Activated CD4-positive, alpha-beta T cell treated with anti-CD3 and anti-CD28 coated beads for 1 hour (primary cell): ENCODE measurements at regions not wholly inside any gene's neighbourhood (a gene's known extent, or its start where the extent isn't known, plus 50 kb on each side); places are given as distances from the start of the nearest gene placed in this dataset.

ENCODE experiments used
- DNase-seq: peaks from one replicate; pipeline ENCODE4 v3.0.0-alpha.2; 2020

DNA sequence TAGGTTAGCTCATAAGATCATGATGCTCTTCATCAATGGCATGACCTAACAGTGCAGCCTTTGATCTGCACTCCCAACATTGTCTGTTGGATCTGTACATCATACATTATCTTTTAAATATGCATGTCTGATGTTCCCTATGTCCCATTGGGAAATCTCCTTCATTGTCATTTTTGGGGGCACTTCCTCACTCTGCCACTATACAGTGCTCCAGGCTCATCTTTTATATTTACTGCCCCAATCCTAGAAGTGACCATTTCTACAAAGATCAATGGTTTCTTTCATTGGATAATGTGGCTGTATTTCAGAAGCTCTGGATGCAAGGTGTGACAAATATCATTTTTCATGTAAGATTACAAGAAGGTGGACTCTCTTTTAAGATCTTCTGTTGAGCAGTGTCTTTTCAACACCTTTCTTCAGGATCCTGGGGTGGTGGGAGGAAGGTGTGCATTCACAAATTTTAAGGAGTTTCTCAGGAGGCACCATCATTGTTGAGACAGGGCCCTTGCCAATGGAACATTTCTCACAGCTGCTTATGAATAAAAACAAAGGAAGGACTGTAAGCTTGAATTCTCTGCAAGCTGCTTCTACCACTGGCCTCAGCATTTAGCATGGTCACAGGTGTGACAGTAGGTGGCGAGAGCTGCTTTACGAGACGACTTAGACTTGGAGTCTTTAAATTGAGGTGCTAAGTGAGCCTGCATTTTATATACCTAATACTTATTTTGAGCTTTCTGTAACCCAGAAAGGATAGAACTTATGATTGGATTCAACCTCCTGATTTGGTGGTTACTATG is 403.0 kb downstream of the LMO7 start:
- DNase-seq: no peak

DNA sequence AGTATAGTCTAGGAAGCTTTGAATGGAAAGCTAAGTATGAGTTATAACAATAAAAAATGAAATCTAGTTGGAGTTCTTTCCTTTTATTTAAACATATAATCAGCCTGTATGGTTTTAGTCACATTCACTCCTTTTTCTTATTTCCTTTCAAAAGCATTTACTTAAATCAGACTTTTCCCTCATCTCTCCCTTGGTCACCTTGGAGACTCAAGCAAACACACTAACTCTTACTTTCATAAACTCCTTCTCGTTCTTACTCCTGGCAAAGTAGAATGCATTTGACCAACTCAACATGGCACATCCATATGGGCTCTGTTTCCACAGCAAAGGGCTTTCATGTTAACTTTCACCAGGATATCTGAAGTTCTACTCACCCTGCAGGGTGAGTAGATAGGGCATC is 400.0 kb downstream of the LMO7 start:
- no peak for DNase-seq

DNA sequence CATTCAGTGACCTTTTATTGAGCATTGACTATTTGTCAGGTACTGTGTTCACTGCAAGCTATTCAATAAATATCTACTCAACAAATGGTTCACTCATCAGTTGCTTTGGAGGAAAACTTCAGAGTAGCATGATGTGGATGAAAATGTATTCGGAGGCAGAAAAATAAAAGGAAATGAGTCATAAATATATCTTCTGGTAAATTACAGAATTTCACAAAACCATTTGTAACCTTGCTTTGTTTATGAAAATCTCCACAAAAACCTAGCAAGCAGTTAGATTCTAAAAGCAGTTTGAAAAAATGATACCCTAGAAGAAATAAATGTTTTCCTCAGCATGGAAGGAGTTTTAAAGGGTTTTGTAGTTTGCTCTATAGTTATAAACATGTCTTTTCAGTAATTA is 399.6 kb downstream of the LMO7 start:
- DNase-seq: no peak

DNA sequence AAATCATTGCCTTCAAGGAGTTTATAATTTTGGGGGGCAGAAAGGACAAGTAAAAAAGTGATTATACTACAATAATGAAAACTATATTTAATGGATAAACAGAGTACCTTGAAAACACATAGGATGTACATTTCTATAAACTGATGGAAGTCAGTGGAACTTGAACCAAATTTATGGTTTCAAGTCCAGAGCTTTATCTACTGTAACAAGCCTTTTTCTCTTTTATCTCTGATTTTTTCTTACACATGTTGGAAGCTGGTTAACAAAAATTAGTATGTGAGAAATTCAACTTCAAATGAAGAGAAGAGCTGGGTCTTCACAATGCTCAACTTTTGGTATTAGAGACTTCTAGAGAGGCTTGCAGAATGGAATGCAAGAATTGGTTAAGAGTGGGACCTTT is 393.6 kb downstream of the LMO7 start:
- DNase-seq: no peak

DNA sequence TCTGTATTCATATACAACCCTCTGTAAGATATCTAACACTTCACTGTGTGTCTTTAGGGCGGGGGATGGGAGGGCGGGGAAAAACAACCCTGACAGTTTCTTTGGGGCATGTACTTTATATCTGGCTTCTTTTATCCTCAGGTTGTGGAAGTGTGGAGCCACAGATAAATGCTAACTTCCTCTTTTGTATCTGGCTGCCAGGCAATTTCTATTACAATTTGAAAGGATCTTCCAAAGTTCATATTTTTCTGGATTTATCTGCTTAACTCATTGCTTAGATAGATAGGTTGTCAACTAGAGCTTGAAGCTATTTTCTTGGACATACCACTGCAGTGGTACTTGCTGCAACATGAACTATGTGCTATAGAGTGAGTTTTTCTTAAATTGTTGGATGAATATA is 393.0 kb downstream of the LMO7 start:
- no peak for DNase-seq

DNA sequence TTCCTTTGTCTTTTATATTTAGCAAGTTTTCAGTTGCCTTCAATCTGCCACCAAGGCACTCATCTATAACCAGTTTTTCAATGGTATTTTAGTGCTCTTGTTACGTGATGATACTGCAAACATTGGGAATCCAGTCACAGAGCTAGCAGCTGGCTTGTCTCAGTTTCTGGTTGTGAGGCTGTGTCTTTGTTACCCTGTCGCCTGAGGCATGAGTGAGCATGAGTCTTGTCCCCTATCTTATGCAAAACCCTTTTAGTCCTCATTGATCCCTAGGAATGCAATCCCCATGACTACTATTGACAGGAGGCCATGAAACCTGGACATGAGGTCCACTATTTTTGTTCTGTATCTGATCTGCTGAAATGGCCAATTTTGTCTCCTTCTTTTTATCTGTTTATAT is 391.0 kb downstream of the LMO7 start:
- no peak for DNase-seq

DNA sequence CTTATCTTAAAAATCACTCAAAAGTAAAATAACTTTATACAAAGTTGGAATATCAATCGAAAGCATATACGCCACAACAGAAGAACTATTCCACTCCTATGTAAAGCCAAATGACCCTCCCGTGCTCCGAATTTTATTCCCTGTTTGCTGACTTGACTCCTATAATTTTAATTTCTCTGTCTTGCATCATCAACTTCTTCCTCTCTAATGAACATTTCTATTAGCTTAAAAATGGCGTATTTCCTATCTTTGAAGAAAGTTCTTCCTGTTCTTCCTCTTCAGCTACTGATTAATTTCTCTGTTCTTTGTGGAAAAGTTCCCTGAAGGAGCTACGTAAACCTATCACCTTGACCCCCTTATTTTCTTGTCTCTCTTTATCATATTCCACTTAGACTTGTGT is 389.3 kb downstream of the LMO7 start:
- no peak for DNase-seq

DNA sequence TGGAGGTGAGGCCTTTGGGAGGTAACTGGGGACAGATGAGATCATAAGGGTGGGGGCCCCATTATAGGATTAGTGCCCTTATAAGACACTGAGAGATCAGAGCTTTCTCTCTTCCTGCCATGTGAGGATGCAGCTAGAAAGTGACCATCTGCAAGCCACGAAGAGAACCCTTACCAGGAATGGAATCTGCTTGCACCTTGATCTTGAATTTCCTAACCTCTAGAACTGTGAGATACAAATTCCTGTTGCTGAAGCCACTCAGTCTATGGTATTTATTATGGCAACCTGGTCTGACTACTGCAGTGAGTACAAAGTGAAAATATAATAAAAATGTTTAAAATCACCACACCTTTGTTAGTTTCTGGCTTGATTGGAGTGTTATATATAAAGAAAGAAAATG is 388.0 kb downstream of the LMO7 start:
- DNase-seq: no peak

DNA sequence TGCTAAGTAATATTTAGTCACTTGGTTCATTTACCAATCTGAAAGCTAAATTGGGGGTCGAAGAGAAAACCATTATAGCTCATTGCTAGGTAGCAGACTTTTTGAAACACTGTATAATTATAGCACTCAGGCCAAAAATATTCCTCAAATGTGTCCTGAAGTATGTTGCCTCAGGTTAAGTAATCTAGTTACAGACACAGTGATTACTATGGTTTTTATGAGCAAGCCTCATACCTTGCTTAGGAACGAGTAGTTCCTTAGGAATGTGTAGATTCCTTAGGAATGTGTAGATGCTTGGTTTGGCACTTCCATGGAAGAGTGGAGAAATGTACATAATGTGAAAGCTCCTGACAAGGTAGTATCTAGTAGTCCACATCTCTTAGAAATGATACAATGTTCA is 387.5 kb downstream of the LMO7 start:
- DNase-seq: no peak

DNA sequence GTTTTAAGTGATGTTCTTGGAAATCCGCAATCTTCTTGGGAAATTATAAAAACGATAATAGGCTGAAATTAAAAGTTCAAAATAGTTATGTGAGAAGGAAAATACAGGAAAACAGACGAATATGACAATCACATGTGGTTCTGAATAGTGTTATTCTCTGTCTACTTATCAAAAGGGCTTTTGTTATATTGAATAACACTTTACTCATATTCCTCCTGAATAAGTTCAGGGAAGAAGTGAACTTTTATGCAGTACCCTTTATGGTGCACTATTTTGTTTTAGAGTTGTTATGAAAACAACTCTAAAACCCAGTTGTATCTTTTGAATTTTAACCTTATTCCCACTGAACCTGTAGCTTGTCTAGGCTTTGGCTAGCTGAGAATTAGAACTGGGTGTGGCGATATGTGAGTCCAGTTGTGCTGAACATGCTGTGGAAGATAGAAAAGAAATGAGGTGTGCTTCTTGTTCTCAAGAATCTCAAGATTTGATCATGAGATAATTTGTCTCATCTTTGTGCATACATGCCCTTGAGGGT is 384.4 kb downstream of the LMO7 start:
- no peak for DNase-seq

DNA sequence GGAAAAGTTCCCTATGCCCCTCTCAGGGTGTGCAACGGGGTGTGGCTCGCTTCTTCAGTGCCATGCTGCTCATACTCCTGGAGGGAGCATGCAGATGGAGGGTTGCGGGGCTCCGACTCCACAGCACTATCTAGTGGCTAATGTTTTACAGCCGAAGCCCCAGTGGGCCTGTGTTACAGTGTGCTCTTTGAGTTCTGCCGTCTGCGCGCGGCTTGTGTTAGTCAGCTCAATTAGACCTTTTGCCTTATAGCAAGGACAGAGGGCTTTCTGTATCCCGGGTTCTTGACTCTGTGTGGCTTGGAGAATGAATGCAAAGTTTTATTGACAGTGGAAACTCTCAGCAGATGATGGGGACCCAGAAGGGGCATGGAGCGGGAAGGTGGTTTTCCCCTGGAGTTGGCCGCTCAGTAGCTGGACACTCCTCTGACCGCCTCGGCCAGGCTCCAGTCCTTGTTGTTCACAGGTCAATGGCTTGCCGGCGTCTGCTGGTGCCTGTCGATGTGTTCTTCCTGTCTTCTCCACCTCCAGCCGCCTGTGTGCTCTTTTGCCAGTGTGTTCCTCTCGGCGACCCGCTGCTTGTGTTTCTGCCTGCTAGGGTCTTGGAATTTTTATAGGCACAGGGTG is 383.4 kb downstream of the LMO7 start:
- no peak for DNase-seq

DNA sequence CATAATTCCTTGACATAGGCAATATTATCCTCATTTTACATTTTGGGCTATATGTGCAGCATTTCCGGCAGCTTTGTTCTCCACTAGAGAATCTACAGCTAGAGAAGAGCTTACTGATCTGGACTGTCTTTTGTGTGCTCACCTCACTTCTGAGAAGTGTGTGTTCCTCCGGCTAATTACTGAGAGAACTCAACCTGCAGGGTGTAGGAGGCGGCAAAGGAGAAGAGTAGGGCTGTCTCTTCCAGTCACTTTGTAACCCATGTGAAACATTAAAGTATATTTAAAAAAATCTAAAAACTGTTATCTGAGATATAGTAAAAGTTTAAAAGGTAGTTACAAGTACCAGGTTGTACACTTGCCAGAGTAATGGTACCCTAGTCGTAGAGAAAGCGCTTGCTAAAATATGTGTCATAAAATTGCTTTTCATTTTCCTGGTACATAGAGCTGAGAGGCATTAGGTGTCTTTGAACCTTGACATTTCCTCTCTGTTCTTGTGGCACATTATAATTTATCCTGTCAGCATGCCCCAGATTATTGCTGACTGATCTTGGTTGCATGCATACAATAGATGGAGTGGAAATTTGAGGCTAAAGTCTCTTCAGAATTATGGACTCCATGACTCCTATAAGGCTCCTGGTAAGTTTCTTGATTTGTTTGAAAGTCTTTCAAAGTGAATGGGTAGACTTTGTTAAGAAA is 381.9 kb downstream of the LMO7 start:
- DNase-seq: no peak

DNA sequence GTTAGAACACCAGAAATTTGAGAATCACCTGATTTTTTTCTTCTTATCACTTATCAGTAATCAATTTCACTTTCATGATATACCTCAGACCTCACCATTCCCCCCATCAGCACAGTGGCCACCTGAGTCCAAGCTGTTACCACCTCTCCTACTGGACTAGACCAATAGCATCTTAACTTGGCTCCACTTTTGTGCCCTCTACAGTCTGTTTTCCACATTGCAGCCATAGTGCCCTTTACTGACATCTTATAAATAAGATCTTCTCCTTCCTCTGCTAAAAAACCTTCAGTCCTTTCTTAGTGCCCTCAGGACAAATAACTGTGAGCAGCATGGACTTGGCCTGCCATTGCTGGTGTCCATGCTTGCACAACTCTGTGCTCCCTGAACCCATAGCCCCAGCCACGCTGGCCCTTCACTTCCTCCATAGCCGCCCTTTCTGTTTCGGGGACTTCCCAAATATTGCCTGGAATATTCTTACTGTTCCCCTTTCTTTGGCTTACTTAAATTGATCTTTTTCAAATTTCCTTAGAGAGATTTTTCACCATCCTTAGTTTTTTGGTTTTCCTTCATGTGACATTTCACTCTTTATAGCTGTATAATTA is 380.8 kb downstream of the LMO7 start:
- no peak for DNase-seq

DNA sequence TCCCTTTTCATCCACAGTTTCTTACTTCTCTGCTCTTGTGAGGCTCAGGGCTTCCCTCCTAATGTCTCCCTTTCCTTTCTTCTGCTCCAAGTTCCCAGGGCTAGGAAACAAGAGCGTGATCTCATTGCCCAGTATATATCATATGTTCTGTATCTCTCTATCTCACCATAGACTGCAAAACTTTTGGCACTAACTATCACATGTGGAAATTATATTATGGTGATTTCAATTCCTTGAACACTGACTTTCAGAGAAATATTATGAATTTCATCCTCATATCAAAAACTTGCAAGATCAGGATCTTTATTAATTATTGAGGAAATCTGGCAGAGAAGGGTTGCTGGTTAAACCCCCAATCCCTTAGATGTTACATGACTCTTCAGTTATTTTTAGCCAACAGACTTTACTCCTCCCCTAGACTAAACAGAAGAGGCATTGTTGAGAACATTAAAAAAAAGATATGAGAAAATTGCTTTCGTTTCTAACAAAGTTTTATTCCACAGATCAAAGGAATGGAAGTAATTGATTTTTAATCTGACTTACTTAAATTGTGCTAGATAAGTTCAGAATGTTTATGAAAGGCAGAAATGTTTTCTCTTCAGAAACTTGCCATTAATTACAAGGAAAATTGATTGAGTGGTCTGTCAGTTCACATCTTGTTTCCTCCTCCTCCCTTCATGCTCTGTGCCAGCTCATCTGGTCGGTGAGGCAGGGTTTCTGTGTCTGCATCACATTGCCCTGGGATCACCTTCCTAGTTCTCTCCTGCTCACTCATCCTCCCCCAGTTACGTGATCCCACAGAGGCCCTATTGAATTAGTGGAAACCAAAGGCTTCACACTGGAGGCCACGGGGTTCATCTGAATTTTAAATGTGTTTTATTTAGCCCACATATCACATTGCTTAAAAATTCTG is 378.5 kb downstream of the LMO7 start:
- no peak for DNase-seq

DNA sequence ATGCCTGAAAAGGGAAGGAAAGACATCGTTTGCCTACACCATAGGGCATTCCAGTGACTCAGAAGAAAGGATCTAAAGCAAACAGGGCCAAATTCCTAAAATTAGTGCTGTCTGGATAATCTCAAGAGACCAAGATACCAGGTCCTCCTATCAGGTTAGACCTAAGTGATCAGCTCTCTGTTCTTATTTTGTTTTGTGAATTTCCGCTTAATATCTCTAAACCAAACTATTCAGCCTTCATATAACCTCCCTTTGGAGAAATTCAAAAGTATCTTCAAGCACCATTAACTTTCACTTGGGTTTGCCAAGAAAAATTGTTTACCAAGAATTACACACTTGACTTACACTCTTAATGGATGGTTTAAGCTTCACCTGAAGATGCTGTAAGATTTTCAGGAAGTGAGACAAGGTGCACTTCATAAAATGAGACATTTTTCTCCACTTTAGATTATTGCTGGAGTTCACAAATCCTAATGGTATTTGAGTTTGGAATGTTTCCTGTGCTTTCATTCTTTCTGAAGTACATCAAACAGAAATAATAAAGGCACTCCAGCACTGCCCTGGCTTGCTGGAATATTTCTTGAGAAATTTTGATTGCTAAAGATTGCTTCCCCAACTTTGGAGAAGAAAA is 376.1 kb downstream of the LMO7 start:
- DNase-seq: no peak

DNA sequence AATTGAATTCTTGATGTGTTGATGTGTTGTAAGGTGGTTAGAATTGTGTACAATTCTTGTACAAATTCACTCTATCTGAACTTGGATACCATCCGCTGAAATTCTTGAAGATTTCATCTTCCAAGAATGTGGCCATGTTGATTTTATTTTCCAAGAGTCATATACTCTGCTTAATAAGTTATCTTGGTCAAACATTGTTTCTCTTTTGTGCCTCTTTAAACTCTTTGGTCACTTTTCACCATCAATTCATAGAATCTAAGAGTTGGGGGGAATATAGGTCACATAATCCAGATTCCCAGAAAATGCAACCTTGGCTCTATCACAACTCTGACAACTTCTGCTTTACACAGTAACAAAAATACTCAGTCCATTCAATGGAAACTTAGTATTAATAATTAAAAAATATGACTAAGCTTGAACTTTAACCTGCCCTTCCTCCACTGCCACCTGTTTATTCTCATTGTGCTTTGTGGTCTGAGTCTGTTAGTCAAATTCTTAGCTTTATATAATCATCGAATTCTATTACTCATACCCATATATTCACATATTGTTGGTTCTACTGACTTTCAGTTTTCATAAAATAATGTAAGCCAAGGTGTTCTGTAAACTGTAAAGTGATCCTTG is 373.2 kb downstream of the LMO7 start:
- no peak for DNase-seq

DNA sequence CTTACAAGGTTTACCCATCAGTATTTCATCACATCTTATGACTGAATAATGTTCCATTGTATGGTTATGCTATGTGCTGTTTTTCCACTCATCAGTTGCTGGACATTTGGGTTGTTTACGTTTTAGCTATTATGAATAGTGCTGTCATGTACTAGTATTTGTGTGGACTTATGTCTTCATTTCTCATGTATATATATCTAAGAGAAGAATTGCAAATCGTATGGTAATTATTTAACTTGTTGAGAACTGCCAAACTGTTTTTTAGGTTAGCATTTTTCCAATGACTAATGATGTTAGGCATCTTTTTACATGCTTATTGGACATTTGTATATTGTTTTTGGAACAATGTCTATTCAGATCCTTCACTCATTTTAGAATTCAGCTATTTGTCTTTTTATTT is 368.3 kb downstream of the LMO7 start:
- no peak for DNase-seq

DNA sequence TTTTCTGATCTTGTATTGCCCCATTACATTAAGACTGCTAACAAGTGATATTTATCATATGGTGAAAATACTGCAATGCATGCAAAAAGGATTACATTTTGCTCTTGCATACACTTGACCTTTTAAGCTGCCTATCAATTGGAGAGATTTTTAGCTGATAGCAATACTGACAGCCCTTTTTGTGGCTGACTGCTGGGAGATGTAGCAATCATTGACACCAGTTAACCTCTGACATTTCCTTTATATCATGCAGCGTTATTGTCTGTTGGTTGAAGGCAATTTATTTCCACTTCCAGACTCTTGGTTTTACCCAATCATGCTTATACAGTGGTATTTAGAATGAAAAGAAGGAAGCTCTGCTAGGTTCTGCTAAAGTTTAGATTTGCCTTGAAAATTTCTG is 364.0 kb downstream of the LMO7 start:
- DNase-seq: no peak

DNA sequence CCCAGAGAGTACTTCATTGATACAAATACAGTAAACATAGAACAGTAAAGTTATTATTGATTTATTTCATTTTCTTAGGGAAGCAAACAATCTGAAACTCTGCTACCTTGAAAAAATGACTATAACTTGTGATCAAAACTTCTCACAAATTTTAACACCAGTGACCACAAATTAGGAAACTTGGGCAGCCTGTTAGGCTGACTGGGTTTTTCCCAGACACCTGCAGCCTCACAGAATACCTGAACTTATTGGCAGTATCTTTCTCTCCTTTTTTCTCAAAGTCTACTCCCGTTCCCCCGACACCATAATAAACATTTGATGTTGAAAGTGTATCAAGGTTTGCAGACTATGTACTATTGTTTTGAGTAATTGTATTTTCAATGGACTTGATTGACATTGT is 360.5 kb downstream of the LMO7 start:
- DNase-seq: no peak

DNA sequence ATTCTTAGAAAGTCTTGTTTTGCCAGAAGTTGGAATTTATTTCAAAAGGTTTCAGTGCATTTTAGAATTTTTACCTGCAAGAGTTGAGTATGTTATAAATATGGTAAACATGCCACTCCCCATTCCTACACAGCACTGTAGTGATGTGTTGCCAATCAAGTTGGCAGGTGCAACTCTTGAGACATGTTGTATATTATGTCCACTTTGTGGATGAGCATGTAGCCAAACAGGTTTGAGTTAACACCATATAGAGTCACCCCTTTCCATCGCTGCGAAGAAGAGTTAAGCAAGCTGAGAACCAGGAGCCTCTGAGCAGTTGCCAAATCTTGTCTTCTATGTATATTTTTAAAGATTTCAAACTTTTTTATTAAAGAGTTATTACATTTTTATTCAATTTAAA is 359.8 kb downstream of the LMO7 start:
- DNase-seq: no peak

DNA sequence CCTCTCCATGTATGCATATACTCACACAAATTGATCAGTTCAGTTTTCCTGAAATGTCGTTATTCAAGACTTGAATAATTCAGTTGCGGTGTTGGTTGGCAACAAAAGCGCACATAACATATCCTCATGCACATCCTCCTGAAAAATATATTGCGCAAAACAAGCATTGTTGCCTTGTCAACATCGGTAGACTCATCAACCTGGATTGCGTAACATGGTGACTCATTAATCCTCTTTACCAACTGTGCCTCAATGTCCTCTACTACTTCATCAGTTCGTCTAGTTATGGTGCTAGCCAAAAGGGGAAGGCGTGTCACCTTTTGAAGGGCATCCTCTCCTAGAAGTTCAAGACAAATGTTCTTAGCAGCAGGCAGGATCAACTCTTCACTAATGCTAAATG is 357.7 kb downstream of the LMO7 start:
- no peak for DNase-seq

DNA sequence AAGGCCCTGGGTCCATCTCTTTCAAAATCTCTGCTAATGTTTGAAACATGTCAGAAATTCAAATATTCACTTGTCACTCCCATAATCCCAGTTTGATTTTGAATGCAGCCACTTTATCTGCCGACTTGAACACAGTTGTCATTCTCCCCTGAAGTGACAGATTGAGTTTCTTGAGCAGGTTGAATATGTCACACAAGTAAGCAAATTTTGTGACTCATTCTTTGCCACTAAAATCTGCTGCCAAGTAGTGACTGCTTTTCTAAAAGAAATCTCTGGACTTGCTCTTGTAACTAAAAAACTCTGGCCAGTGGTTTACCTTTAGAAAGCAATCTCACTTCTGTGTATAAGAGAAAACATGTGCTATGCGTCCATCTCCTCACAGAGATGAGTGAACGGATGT is 357.1 kb downstream of the LMO7 start:
- DNase-seq: no peak
